Sigmoid colon (tissue), 3 donors: ENCODE measurements at regions not wholly inside any gene's neighbourhood (a gene's known extent, or its start where the extent isn't known, plus 50 kb on each side); places are given as distances from the start of the nearest gene placed in this dataset.

Experiments
- POLR2A ChIP-seq, 2 donors: fragments of 450-650 bp; IDR thresholded peaks; one replicate each; pipeline ENCODE4 v1.6.1; 2016; ENCODE audit warnings: antibody characterized with exemption in 2 of 2, mild to moderate bottlenecking in 2 of 2, moderate library complexity in 2 of 2
- TF ChIP-seq, protein P1 (sequence below), 4 experiments: fragments of 450-650 bp in 3 of 4; fragments of 200-600 bp in 1 of 4; IDR thresholded peaks; one replicate each; pipeline ENCODE4 v1.5.1; 2016 to 2019; ENCODE audit warnings: antibody characterized with exemption in 4 of 4, mild to moderate bottlenecking in 3 of 4, moderate library complexity in 2 of 4

- TF ChIP-seq POLR2A (IDR thresholded peaks at IDR 0.05) = no peak
- TF ChIP-seq, protein P1, sequence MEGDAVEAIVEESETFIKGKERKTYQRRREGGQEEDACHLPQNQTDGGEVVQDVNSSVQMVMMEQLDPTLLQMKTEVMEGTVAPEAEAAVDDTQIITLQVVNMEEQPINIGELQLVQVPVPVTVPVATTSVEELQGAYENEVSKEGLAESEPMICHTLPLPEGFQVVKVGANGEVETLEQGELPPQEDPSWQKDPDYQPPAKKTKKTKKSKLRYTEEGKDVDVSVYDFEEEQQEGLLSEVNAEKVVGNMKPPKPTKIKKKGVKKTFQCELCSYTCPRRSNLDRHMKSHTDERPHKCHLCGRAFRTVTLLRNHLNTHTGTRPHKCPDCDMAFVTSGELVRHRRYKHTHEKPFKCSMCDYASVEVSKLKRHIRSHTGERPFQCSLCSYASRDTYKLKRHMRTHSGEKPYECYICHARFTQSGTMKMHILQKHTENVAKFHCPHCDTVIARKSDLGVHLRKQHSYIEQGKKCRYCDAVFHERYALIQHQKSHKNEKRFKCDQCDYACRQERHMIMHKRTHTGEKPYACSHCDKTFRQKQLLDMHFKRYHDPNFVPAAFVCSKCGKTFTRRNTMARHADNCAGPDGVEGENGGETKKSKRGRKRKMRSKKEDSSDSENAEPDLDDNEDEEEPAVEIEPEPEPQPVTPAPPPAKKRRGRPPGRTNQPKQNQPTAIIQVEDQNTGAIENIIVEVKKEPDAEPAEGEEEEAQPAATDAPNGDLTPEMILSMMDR (IDR thresholded peaks at IDR 0.05) = no peak
Measured at GRCh38 chr11:23679981-23680380, 816.9 kb upstream of the LUZP2 start.
